ENCODE measurements at regions not wholly inside any gene's neighbourhood (a gene's known extent, or its start where the extent isn't known, plus 50 kb on each side); places are given as distances from the start of the nearest gene placed in this dataset.

DNA sequence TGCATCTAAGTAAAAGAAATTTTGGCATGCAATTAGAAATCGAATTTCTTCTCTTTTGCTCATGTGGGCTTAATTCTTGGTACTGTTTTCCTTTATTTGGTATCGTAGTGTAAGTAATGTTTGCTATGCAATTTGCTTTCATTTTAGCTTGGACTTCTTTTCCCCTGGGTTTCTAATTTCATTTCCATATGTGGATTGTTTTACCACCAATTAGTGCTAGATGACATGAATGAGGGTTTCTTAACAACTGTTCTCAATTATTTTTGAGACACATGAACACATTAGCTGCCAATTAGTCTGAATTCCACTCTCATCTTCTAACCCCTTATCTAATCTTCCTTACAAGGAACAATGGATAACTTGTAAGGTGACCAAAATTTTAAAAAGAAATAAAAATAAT lies 1047.2 kb upstream of the PIK3C3 start:
- DNase-seq: no peak

DNA sequence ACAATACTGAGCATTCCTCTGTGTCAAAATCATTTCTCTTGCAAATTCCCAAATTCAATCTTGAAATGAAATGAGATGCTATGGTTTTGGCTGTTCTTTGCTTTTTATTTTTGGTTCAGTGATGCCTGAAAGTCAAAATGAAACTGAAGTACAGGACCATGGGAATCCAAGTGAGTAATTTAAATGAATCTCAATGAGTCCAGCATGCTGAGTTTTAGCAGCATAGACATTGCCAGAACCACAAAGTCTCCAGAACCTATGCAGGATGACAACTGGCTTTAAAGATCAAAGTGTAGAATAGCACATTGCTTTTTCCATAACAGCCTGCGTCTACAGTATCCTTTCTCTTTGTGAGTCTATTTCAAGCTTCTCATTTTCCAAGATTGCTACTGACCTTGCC lies 1050.7 kb upstream of the PIK3C3 start:
- DNase-seq: no peak

DNA sequence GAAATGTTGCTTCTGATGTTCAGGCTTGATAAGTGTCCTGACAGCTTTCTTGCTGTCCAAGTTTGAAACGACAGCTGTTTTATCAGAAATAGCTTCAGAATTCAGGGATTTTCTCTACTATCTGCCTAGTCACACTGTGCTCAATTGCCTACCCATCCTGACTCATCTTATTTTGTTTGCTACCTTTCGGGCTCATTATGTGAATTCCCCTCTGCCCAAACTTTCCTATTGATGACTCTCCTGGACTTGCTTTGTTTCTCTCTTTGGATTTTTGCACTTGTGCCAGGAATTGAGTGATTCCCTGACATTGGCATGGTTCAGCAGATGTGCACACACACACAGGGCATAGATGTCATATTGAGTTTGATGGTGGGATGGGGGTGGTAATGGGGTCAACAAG lies 1052.6 kb upstream of the PIK3C3 start:
- DNase-seq: no peak

DNA sequence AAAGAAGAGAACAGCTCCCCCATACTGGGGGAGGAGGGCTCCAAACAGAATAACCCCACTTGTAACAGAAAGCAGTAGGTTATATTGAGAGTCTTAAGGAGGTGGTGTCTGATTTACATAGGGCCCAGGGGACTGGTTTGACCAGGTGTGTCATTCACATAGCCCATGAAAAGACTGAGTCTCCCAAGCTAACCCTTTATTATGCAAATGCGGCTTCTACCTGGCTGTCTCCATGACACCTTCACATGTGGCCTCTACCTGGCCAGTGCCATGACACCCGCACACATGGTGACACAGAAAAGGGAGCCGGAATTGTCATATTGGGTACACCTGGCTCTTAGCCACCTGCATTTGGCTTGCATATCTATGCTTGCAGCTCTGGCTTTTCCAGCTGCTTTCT lies 1057.2 kb upstream of the PIK3C3 start:
- DNase-seq: no peak

DNA sequence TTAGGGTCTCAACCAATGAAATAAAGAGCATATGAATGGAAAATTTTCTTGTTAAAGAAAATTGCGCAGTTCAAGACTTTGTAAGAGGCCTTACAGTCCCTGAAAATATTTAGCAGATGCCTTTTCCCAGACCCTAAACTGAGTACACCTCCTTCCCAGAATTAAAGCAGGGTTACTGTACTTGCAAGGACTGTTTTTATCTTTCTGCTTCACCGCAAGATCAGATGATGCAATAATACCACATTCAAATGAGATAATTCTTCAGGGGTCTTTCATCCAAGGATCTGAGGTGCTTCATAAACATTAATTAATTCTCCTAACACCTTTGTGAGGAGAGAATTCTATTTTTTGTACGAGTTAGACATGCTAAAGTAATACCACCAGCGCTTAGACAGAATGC lies 1071.8 kb upstream of the PIK3C3 start:
- DNase-seq: no peak

DNA sequence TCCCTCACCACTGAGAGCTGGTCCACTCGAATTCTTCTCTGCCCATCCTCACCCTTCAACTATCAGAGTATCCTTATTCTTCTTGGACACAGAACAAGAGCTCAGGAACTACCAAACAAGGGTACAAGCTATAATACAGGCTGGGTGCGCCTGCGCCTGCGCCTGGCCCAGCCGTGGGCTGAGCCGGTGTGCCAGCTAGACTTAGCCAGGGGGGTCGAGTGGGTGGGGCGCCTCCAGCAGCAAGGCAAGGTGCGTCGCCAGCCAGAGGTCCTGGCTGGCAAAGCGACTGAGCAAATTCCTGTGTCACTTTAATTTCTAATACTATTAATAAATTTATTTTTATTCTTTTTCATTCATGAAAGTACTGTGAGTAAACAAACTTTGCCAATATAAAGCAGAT lies 1072.6 kb upstream of the PIK3C3 start:
- no peak for DNase-seq

DNA sequence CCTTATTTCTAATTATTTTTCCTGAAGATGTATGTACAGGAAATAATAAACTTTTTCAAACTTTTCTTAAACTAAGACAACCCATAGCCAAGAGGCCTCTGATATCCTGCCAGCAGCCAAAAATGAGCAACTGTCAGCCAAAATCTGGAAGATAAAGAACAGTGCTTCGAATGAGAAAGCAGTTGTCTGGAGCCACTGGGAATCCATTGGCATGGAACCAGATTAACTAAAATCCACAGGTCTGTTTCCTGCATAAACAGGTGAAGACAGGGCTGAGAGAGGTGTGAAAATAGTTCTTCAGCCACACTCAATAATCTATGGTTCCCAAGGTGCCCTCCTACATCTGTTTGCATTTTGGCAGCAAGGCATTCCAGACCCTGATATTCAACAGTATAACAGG lies 1076.7 kb upstream of the PIK3C3 start:
- no peak for DNase-seq

DNA sequence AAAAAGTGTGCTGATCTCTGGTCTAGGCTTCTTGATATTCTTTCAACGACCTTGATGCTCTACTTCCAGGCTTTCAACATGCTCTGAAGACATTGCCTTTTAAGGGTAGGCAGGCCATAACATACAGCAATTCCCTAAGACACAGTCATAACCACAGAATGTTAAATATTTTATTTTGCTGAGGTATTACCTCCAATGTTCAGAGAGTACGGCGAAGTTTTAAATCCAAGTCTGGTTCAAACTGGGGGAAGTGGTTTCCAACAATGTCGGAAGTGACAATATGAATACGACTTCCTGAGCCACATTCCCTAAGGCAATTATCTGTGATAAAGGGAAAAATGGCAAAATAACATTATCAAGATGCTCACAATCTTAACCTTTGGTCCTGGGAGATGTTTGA lies 1077.9 kb upstream of the PIK3C3 start:
- DNase-seq: no peak

DNA sequence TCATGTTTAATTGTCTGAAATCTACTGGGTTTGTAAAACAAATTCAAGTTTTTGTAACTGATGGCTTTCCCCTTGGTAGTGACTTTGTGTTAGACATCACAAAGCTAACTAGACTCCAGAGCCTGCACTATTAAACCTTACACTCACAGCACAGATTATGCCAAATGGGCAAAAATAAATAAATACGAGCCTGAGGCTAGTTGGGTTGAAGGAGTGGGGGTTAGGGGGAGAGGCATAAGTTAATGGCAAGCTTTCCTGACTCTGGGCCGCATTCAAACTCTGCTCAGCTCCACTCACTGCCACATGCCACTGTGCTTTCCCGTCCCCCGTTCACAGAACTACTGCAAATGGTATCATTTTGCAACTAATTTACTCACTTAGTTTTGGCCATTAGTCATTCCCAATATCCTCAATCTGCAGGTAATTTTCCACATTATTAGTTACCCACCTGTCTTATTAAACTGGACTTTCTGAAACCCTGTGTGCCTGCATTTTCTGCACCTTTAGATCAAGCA lies 1079.9 kb upstream of the PIK3C3 start:
- no peak for DNase-seq

DNA sequence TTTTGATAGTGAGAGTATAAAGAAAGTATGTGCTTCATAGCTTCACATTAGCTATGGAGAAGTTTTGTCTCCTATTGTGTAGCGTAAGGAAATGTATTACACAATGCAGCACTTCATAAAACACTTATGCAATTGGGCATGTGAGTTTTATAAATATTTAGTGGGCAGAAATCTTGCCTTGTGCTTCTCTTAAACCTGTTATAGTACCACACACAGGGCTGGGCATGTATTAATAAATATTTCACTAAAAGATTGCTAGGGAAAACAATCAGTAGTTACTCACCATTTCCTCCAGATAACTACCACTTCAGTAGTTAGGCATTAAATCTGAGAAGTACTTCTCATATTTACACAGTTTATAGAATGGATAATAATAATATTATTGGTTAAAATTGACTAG lies 1080.8 kb upstream of the PIK3C3 start:
- DNase-seq: no peak

DNA sequence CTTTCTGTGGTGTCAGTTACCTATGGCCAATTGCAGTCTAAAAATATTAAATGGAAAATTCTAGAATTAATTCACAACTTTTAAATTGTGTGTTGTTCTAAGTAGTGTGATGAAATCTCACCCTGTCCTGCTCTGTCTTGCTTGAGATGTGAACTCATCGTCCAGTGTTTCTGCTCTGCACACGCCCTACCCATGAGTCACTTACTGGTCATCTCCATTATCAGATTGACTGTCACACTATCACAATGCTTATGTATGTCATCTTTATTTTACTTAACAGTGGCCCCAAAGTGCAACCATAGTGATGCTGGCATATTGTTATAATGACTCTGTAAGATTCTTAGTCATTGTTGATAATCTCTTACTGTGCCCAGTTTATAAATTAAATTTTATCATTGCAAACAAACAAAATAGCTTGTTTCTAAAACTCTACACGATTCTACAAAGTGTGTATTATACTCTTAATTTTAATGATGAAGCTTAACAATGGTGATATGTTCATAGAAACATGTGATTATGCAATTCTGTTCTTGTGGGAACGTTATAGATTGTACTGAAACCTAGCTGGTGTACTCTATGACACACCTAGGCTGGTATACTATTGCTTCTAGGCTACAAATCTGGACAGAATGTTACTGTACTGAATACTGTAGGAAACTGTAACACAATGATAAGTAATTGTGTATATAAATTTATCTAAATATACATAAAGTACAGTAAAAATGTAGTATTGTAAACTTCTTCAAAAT lies 1086.8 kb upstream of the PIK3C3 start:
- no peak for DNase-seq

DNA sequence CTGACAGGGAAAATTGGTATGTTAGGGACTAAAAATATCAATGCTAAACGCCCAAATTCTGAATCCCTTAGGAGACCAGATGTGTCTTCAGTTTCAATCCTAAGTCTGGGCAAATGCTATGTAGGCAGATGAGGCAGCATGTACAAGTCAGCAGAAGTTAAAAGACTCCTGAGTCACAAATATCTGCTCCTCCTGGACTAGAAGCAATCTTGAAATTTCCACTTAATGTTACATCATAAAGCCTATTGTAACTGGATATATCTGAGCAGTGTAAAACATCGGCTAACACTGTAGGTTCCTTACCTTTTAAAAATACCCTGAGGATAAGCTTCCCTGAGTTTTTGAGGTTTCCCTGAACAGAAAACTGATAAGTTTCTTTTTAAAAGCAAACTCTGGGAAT lies 1087.6 kb upstream of the PIK3C3 start:
- no peak for DNase-seq

DNA sequence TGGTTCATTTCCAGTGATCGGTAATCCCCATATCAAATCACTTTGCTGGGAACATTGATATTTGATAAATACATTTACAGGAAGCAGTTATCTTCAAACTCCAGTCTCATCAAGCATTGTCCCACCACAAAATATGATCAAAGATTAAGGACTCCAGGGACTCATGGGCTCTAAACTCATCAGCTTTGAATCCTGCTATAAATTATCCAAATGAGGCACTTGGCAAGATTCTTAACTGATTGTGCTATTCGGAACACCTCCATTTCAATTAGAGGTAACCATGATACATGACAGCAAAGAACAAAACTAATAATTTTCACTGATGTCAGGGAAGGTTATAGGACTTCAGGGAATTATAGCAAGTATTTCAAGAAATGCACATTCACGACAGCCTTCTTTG lies 1088.1 kb upstream of the PIK3C3 start:
- DNase-seq: no peak

DNA sequence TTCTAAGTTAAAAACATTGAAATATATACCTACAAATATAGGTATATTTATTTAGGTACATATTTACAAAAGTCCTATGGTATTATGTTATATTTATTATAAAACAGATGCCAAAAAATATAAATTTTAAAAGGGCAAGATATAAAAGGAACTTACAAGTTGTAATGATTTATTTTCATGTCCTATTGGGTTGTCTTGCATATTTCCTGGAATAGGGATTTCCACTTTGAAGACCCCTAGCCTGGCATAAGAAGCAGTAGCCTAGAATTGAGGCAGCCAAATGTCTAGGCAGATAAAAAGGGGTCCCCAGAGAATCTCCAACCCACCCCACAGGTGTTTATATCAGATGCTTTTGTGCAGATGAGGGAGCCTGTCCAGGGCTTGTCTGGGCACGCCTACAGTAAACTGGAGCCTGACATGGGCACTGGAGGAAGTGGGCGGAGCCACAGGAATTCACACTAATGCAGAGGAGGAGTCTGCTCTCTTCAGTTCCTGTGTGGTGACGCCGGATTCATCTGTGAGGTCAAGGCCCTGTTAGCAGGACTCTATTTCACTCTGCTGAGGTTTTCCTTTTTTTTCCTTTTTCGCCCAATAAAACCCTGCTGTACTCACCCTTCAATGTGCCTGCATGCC lies 1088.9 kb upstream of the PIK3C3 start:
- no peak for DNase-seq

DNA sequence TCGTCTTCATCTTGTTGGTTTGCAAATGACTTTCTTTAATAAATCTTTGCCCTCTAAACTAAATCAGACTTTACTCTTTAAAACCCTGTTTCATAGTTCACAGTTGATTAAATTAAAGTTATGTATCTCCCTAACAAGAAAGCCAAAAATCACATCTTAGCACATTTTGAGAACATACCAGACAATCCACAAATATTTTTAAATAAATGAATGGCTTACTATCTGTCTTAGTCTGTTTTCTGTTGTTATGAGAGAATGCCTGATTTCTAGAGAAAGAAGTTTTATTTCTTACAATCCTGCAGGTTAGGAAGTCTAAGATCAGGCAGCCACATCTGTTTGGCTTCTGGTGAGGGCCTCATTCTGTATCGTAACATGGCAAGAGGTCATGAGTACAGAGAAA lies 1090.2 kb upstream of the PIK3C3 start:
- DNase-seq: no peak

DNA sequence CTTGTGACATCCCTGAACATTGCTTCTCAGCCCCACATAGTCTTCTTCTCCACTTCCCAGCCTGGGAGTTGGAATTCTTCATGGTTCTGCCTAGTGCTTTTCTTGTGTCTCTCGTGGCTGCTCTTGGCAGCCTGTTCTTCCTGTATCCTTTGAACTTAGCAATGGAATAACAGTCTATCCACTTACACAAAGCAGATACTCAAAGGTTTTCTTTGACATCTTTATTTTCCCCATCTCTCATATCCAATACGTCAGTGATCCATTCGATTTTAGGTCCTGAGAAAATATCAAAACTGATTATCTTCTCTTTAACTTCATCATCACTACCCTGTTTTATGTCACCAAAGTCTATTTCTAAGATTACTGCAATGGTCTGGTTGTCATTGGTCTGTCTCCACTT lies 1091.2 kb upstream of the PIK3C3 start:
- no peak for DNase-seq

DNA sequence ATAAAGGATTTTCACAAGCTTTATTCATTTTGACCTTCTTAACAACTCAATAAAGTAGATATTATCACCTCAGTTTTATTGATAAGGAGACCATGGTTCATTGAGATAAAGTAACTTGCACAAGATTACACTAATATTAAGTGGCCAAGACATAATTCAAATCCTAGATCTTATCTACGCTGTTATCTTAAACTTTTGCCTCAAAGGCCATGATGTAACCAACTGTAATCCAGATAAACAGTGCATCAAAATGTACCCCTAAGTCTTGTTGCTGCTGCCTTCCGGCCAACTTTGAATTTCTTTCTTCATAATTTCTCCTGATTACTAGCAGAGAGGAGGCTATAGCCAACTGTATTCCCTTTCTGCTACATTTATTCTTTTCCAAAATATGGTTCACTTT lies 1094.8 kb upstream of the PIK3C3 start:
- DNase-seq: no peak

DNA sequence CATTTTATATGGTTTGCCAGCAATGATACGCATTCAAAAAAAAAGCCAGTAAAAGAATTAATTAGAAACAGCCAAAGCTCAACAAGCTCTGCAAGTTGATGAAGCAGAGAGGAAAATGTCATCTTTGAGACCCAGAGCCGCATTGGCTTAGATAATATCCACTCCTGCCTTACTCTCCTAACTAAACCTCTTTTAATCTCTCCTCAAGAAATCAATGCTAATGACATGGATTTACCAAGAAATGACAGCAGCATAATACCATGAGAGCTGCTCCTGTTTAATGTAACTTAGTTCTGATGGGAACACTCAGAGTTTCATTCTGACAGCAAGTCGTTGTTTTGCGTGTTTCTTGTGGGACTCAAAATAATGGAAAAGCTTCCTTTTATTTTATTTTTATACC lies 1099.4 kb upstream of the PIK3C3 start:
- DNase-seq: no peak

DNA sequence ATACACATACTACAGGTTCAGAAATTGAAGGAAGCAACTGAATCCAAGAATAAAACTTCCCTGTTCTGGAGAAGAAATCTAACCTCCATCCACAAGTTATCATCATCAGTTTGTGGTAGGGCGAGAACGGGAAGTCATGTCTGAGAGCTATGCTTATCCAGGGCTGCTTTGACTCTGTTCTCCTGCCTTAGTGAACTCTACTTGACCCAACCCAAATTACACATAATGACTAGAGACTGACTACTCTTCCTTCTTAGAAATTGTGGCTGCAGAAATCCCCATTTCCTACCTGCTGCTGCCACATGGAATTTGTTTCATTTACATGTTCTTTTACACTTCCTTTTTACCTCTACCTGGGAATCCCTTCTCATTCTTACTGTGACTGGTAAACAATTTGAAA lies 1102.6 kb upstream of the PIK3C3 start:
- DNase-seq: no peak

DNA sequence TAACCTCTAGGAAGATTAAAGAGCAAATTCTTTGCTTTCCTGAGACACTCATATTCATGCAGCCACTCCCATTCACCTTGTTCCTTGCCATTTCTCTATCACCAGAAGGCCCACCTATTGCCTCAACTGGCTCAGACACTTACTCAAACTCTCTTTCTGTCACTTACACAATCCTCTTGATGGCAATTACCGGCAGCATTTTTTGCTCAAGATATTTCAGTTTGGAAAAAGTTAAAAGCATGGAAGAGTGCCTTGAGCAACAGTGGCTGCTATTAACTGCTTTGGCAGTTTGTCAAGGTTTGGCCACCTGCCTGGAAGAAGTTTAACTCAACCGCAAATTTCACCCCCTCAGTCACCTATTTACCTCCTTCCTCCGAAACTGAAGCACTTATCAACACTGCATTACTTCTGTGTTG lies 1104.0 kb upstream of the PIK3C3 start:
- DNase-seq: no peak

DNA sequence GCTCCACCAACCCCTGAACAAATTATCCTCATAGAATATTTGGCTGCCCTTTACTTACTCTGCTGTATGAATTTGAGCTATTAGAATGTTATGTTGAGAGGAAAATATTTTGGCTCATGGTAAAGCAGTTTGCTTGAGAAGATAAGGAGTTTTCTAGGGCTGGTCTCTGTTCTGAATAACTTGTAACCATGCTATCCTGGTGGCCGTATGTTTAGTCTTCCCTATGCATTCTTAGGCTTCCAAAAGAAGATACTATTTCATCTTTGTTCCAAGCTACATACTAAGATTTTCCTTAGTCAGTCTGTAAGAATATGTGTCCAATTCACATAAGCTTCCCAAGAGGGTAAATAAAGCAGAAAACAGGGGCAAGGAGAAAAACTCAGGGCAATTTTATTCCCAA lies 1105.1 kb upstream of the PIK3C3 start:
- no peak for DNase-seq

DNA sequence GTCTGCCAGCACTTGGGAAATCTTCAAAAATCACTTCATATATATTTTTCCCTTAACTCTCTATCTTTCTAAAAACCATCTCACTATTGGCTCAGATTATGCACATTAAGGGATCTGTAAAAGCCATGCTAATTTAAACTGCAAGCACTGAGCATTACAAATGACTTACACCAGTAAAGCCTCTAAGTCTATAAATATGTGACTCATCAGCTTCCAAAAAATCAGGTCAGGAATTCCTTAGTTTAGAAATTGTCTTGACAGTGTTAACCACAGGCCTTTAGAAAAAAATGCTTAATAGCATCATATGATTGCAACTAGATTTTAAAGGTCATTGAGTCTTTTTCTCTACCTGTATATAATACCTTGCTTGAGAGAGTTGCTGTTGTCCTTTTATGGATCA lies 1113.6 kb upstream of the PIK3C3 start:
- DNase-seq: no peak

DNA sequence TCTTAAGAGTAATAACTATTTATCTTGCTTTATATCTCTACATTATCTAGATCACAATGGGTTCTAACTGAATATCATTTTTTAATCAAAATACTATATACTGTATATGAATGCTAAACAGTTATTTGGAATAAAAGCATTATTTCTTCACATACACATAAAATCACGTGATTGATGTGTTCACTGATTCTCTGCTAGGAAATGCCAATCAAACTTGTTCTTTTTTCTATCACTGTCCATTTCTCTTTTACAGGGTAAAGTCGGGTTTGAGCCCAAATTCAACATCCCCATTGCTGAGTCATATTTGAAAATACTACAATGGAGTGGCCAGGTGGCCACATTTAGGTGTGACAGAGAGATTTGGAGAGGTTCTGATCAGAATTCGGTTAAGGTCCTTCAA lies 1114.0 kb upstream of the PIK3C3 start:
- DNase-seq: no peak
